SK-N-MC (cell line): ENCODE measurements at regions not wholly inside any gene's neighbourhood (a gene's known extent, or its start where the extent isn't known, plus 50 kb on each side); places are given as distances from the start of the nearest gene placed in this dataset.
"Not testable (repeated sequence)": the region's sequence is repeated elsewhere in the genome, so short reads cannot be mapped to it uniquely, and the experiment has no call there.

Experiments
- EZH2 ChIP-seq: fragments of 200-600 bp; sonication (generic); IDR thresholded peaks from one replicate; pipeline ENCODE4 v1.6.1; 2017; ENCODE audit warnings: antibody characterized with exemption
- FOXP2 ChIP-seq: optimal IDR thresholded peaks from 2 replicates; pipeline ENCODE3; 2011; ENCODE audit warnings: mild to moderate bottlenecking, moderate library complexity; ENCODE audit not compliant: insufficient read depth; ENCODE audit errors: extremely low read length, control extremely low read depth
- POLR2AphosphoS5 ChIP-seq: IDR thresholded peaks from 2 replicates; pipeline ENCODE4 v1.6.1; 2012; ENCODE audit warnings: mild to moderate bottlenecking, low read depth, low read length, borderline replicate concordance

- not testable (repeated sequence) for TF ChIP-seq POLR2AphosphoS5, FOXP2, EZH2
These were observed 65.6 kb upstream of the PTPN20 start for GRCh38 chr10:46845640-46846039.
